Superior temporal gyrus (tissue), 1 donor: ENCODE measurements at regions not wholly inside any gene's neighbourhood (a gene's known extent, or its start where the extent isn't known, plus 50 kb on each side); places are given as distances from the start of the nearest gene placed in this dataset.
"Not testable (repeated sequence)": the region's sequence is repeated elsewhere in the genome, so short reads cannot be mapped to it uniquely, and the experiment has no call there.

Experiments
- DNase-seq: peaks from one replicate; pipeline ENCODE4 v3.0.0-alpha.2; 2016; ENCODE audit errors: extremely low spot score

GRCh38 chr16:29274055-29275035 is 132.2 kb downstream of the NPIPB11 start:
- DNase-seq, result not testable (repeated sequence)

GRCh38 chr16:29273298-29274054 is 133.0 kb downstream of the NPIPB11 start:
- not testable (repeated sequence) for DNase-seq

GRCh38 chr16:29271721-29272675 is 134.5 kb downstream of the NPIPB11 start:
- not testable (repeated sequence) for DNase-seq

- DNase-seq, result not testable (repeated sequence)
Observed at GRCh38 chr16:29270923-29271322, 135.6 kb downstream of the NPIPB11 start.

- DNase-seq, result not testable (repeated sequence)
Observed at GRCh38 chr16:29270033-29270432, 136.5 kb downstream of the NPIPB11 start.

- not testable (repeated sequence) for DNase-seq
Observed at GRCh38 chr16:29269192-29269811, 137.2 kb downstream of the NPIPB11 start.

- DNase-seq, result not testable (repeated sequence)
Observed at GRCh38 chr16:29268785-29269191, 137.7 kb downstream of the NPIPB11 start.

GRCh38 chr16:29268348-29268747 is 138.2 kb downstream of the NPIPB11 start:
- not testable (repeated sequence) for DNase-seq

GRCh38 chr16:29267891-29268290 is 138.6 kb downstream of the NPIPB11 start:
- not testable (repeated sequence) for DNase-seq

- not testable (repeated sequence) for DNase-seq
Observed at GRCh38 chr16:29267055-29267619, 139.4 kb downstream of the NPIPB11 start.

- not testable (repeated sequence) for DNase-seq
Observed at GRCh38 chr16:29266612-29267011, 139.9 kb downstream of the NPIPB11 start.

GRCh38 chr16:29265255-29265853 is 141.2 kb downstream of the NPIPB11 start:
- not testable (repeated sequence) for DNase-seq

- DNase-seq, result not testable (repeated sequence)
Observed at GRCh38 chr16:29264080-29264837, 142.3 kb downstream of the NPIPB11 start.

- not testable (repeated sequence) for DNase-seq
Observed at GRCh38 chr16:29262725-29263124, 143.8 kb downstream of the NPIPB11 start.

GRCh38 chr16:29261427-29262248 is 144.9 kb downstream of the NPIPB11 start:
- DNase-seq, result not testable (repeated sequence)

- not testable (repeated sequence) for DNase-seq
Observed at GRCh38 chr16:29260683-29261426, 145.7 kb downstream of the NPIPB11 start.

GRCh38 chr16:29259635-29260457 is 146.7 kb downstream of the NPIPB11 start:
- DNase-seq, result not testable (repeated sequence)
